H9 (cell line): ENCODE measurements at regions not wholly inside any gene's neighbourhood (a gene's known extent, or its start where the extent isn't known, plus 50 kb on each side); places are given as distances from the start of the nearest gene placed in this dataset.
A peak's percentile ranks its signal among the peaks of the same experiment; 100 is the strongest.

ENCODE experiments used
- DNase-seq: peaks from one replicate; pipeline ENCODE4 v3.0.0-alpha.2; 2017
- H2AFZ ChIP-seq: one replicate; pipeline ENCODE4 v1.6.1; 2013; ENCODE audit warnings: mild to moderate bottlenecking, low read length, control low read depth, moderate library complexity
- H2AK5ac ChIP-seq: 2 replicates; pipeline ENCODE4 v1.6.1; 2013; ENCODE audit warnings: low read length, control low read depth, mixed read lengths; ENCODE audit not compliant: insufficient read length
- H2BK120ac ChIP-seq: one replicate; pipeline ENCODE4 v1.6.1; 2013; ENCODE audit warnings: low read depth, mild to moderate bottlenecking, low read length, control low read depth, inconsistent platforms; ENCODE audit not compliant: poor library complexity, severe bottlenecking
- H2BK12ac ChIP-seq: 2 replicates; pipeline ENCODE4 v1.6.1; 2013; ENCODE audit warnings: low read length, control low read depth, mixed read lengths, low read depth; ENCODE audit not compliant: insufficient read length
- H2BK15ac ChIP-seq: 2 replicates; pipeline ENCODE4 v1.6.1; 2013; ENCODE audit warnings: low read depth, low read length, control low read depth
- H2BK20ac ChIP-seq: one replicate; pipeline ENCODE4 v1.6.1; 2013; ENCODE audit warnings: low read depth, mild to moderate bottlenecking, low read length, control low read depth, inconsistent platforms; ENCODE audit not compliant: poor library complexity, severe bottlenecking
- H2BK5ac ChIP-seq: 2 replicates; pipeline ENCODE4 v1.6.1; 2013; ENCODE audit warnings: low read length, control low read depth, mixed read lengths; ENCODE audit not compliant: insufficient read length
- H3K14ac ChIP-seq: 2 replicates; pipeline ENCODE4 v1.6.1; 2013; ENCODE audit warnings: low read length, control low read depth; ENCODE audit not compliant: insufficient read depth
- H3K18ac ChIP-seq: 2 replicates; pipeline ENCODE4 v1.6.1; 2013; ENCODE audit warnings: low read depth, mild to moderate bottlenecking, mixed read lengths, low read length, control low read depth; ENCODE audit not compliant: insufficient read length
- H3K23ac ChIP-seq: 2 replicates; pipeline ENCODE4 v1.6.1; 2013; ENCODE audit warnings: low read length, control low read depth, mixed read lengths, low read depth; ENCODE audit not compliant: insufficient read length
- H3K23me2 ChIP-seq: 2 replicates; pipeline ENCODE4 v1.6.1; 2013; ENCODE audit warnings: low read depth, mild to moderate bottlenecking, mixed read lengths, low read length, control low read depth; ENCODE audit not compliant: insufficient read length, poor library complexity, severe bottlenecking
- H3K27ac ChIP-seq: 2 replicates; pipeline ENCODE4 v1.5.1; 2013; ENCODE audit warnings: low read length, control low read depth, mixed read lengths, low read depth; ENCODE audit not compliant: insufficient read length
- H3K27me3 ChIP-seq: 2 replicates; pipeline ENCODE4 v1.6.1; 2013; ENCODE audit warnings: low read length, control low read depth, inconsistent platforms; ENCODE audit not compliant: insufficient read depth
- H3K4ac ChIP-seq: 2 replicates; pipeline ENCODE4 v1.6.1; 2013; ENCODE audit warnings: low read depth, mild to moderate bottlenecking, control low read depth, inconsistent platforms, low read length, moderate library complexity
- H3K4me1 ChIP-seq: 2 replicates; pipeline ENCODE4 v1.6.1; 2013; ENCODE audit warnings: low read length, control low read depth, inconsistent platforms; ENCODE audit not compliant: insufficient read depth
- H3K4me2 ChIP-seq: 2 replicates; pipeline ENCODE4 v1.6.1; 2013; ENCODE audit warnings: low read length, control low read depth, mixed read lengths; ENCODE audit not compliant: insufficient read length, insufficient read depth
- H3K56ac ChIP-seq: 2 replicates; pipeline ENCODE4 v1.6.1; 2013; ENCODE audit warnings: low read depth, mild to moderate bottlenecking, mixed read lengths, low read length, control low read depth; ENCODE audit not compliant: insufficient read length
- H3K79me1 ChIP-seq: 2 replicates; pipeline ENCODE4 v1.6.1; 2013; ENCODE audit warnings: low read depth, mild to moderate bottlenecking, moderate library complexity, low read length, control low read depth, inconsistent platforms; ENCODE audit not compliant: insufficient read depth, poor library complexity, severe bottlenecking
- H3K79me2 ChIP-seq: 2 replicates; pipeline ENCODE4 v1.6.1; 2013; ENCODE audit warnings: low read length, control low read depth, inconsistent platforms; ENCODE audit not compliant: insufficient read depth
- H3K9ac ChIP-seq: 2 replicates; pipeline ENCODE4 v1.6.1; 2013; ENCODE audit warnings: low read length, control low read depth, mixed read lengths; ENCODE audit not compliant: insufficient read length; ENCODE audit errors: extremely low read depth
- H3K9me3 ChIP-seq: one replicate; pipeline ENCODE4 v1.6.1; 2013; ENCODE audit warnings: low read depth, low read length, inconsistent platforms; ENCODE audit not compliant: control insufficient read depth
- H3T11ph ChIP-seq: one replicate; pipeline ENCODE4 v1.6.1; 2013; ENCODE audit warnings: mild to moderate bottlenecking, low read length, control low read depth, inconsistent platforms
- H4K20me1 ChIP-seq: one replicate; pipeline ENCODE4 v1.6.1; 2013; ENCODE audit not compliant: control insufficient read depth, insufficient read length, insufficient read depth
- H4K5ac ChIP-seq: 2 replicates; pipeline ENCODE4 v1.6.1; 2013; ENCODE audit warnings: low read depth, mild to moderate bottlenecking, mixed read lengths, low read length, control low read depth; ENCODE audit not compliant: insufficient read length
- H4K8ac ChIP-seq: replicated peaks from 2 replicates; pipeline ENCODE4 v1.6.1; 2013; ENCODE audit warnings: low read length, control low read depth, mixed read lengths, low read depth; ENCODE audit not compliant: insufficient read length
- H4K91ac ChIP-seq: 2 replicates; pipeline ENCODE4 v1.6.1; 2013; ENCODE audit warnings: low read depth, mild to moderate bottlenecking, moderate library complexity, mixed read lengths, low read length, control low read depth; ENCODE audit not compliant: insufficient read length
- H3K27ac Mint-ChIP-seq, 3 experiments: 2 replicates in 2 of 3; 3 replicates in 1 of 3; pipeline ENCODE4 v1.8.0; 2020 to 2021; ENCODE audit warnings: mixed read lengths in 3 of 3, mild to moderate bottlenecking in 1 of 3, moderate library complexity in 1 of 3
- H3K27me3 Mint-ChIP-seq: 2 replicates; pipeline ENCODE4 v1.8.0; 2021; ENCODE audit warnings: low read depth, mild to moderate bottlenecking, moderate library complexity, mixed read lengths
- H3K36me3 Mint-ChIP-seq, 3 experiments: 2 replicates in 2 of 3; 3 replicates in 1 of 3; pipeline ENCODE4 v1.8.0; 2020 to 2021; ENCODE audit warnings: low read depth in 3 of 3, mixed read lengths in 3 of 3; ENCODE audit not compliant: insufficient read depth in 1 of 3
- H3K4me1 Mint-ChIP-seq, 2 experiments: 2 replicates each; pipeline ENCODE4 v1.8.0; 2020; ENCODE audit warnings: mixed read lengths in 2 of 2
- H3K4me3 Mint-ChIP-seq, 2 experiments: 2 replicates in 1 of 2; 3 replicates in 1 of 2; pipeline ENCODE4 v1.8.0; 2020 to 2021; ENCODE audit warnings: mild to moderate bottlenecking in 2 of 2, mixed read lengths in 2 of 2, moderate library complexity in 1 of 2
- H3K9me3 Mint-ChIP-seq, 2 experiments: 2 replicates in 1 of 2; 3 replicates in 1 of 2; pipeline ENCODE4 v1.8.0; 2020; ENCODE audit warnings: mild to moderate bottlenecking in 2 of 2, mixed read lengths in 2 of 2, moderate library complexity in 1 of 2
- whole genome bisulfite sequencing: extraction: QIAGEN DNeasy Blood & Tissue Kit; methylation state at CpG from one replicate; pipeline ENCODE4 v1.1.7; 2013; ENCODE audit warnings: missing lambda C conversion rate, low lambda C conversion rate, mixed read lengths; ENCODE audit not compliant: insufficient read length; ENCODE audit errors: extremely low coverage; 5-methylcytosine and 5-hydroxymethylcytosine counted together
- TF ChIP-seq, protein P1 (sequence below): fragments of 200-600 bp; sonication (generic); conservative IDR thresholded peaks from 3 replicates; pipeline ENCODE4 v1.8.0; 2021; ENCODE audit warnings: antibody characterized with exemption, mild to moderate bottlenecking

DNA sequence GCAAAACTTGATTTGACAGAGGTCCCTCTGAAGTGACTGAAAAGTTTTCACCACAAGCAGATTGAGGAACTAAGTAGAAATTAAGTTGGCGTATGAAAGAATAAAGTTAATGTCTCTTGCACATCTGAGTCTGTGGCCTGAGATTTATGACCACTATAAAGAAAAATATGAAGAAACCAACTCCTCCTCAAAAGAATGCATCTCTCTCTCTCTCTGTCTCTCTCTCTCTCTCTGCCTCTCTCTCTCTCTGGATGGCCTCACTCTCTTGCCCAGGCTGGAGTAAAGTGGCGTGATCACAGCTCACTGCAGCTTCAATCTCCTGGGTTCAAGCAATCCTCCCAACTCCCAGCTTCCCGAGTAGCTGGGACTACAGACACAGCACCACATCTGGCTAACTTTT lies 55.2 kb downstream of the RPL22L1 start:
- Mint-ChIP-seq H3K27me3 (peaks cover 12% of the 10 kb centered on the region), H3K4me3 (no peak overlapping the region), H3K27ac (peak overlapping the region in 1 of 3 experiments; percentile 88; a peak in 1 of 7 replicates), H3K4me1 (peaks cover 72 to 73% of the 10 kb centered on the region in 2 experiments), H3K36me3 (no peaks in the 10 kb centered on the region), H3K9me3 (no peaks in the 10 kb centered on the region)
- no peaks in the 10 kb centered on the region for H3K27me3 ChIP-seq
- H2AK5ac ChIP-seq, result no peak overlapping the region
- H3K23ac ChIP-seq, result no peak overlapping the region
- no CpG with 5 or more reads among the region's 3 CpGs for WGBS
- no peaks in the 10 kb centered on the region for H3K23me2 ChIP-seq
- H2BK120ac ChIP-seq, result no peak overlapping the region
- H2BK15ac ChIP-seq, result no peak overlapping the region
- no peak overlapping the region for H3K4ac ChIP-seq
- peaks cover 27% of the 10 kb centered on the region for H3K4me1 ChIP-seq
- no peak overlapping the region for H2BK5ac ChIP-seq
- H3K27ac ChIP-seq, result no peak overlapping the region
- no peak overlapping the region for H3K4me2 ChIP-seq
- H2BK12ac ChIP-seq, result no peak overlapping the region
- H3K56ac ChIP-seq, result no peak overlapping the region
- H3K14ac ChIP-seq, result no peak overlapping the region
- no peaks in the 10 kb centered on the region for H3K79me2 ChIP-seq
- H3T11ph ChIP-seq, result no peak overlapping the region
- H3K79me1 ChIP-seq, result no peaks in the 10 kb centered on the region
- TF ChIP-seq, protein P1, sequence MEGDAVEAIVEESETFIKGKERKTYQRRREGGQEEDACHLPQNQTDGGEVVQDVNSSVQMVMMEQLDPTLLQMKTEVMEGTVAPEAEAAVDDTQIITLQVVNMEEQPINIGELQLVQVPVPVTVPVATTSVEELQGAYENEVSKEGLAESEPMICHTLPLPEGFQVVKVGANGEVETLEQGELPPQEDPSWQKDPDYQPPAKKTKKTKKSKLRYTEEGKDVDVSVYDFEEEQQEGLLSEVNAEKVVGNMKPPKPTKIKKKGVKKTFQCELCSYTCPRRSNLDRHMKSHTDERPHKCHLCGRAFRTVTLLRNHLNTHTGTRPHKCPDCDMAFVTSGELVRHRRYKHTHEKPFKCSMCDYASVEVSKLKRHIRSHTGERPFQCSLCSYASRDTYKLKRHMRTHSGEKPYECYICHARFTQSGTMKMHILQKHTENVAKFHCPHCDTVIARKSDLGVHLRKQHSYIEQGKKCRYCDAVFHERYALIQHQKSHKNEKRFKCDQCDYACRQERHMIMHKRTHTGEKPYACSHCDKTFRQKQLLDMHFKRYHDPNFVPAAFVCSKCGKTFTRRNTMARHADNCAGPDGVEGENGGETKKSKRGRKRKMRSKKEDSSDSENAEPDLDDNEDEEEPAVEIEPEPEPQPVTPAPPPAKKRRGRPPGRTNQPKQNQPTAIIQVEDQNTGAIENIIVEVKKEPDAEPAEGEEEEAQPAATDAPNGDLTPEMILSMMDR, result no peak
- no peak overlapping the region for H3K18ac ChIP-seq
- H2BK20ac ChIP-seq, result no peak overlapping the region
- no peak overlapping the region for H4K91ac ChIP-seq
- H3K9me3 ChIP-seq, result no peaks in the 10 kb centered on the region
- no peak overlapping the region for H3K9ac ChIP-seq
- no peaks in the 10 kb centered on the region for H4K20me1 ChIP-seq
- no peak overlapping the region for H4K5ac ChIP-seq
- H4K8ac ChIP-seq, result no peak overlapping the region
- no peak for DNase-seq
- H2AFZ ChIP-seq, result no peak overlapping the region
